ENCODE measurements at regions not wholly inside any gene's neighbourhood (a gene's known extent, or its start where the extent isn't known, plus 50 kb on each side); places are given as distances from the start of the nearest gene placed in this dataset.
A peak's percentile ranks its signal among the peaks of the same experiment; 100 is the strongest.

GRCh38 chr6:98532004-98532403 is 302.4 kb upstream of the POU3F2 start:
- in situ Hi-C loops (cut with HindIII; ENCODE audit: low pct_unique_long_range_greater_than_20kb, low sequenced_read_pairs): no loop called here

DNA sequence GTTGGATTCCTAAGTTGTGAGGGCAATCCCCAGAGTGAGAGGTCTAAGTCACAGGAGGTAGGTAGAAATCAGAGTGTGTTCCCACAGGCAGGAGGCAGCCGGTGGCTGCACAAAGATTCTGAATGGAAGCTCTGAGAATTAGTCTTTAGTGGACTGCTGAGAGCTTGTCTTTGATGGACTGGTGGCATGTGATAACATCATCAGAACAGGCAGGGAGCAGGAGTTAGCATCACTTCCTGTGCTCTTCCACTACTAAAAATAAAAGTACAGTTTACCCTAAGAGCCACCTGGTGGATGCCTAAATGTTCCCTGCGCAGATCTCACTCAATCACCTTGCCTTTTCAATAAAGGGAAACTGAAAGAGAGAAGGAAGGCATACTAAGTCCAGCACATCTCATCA is 294.6 kb upstream of the POU3F2 start:
- in situ Hi-C loops (cut with HindIII; ENCODE audit: low pct_unique_long_range_greater_than_20kb, low sequenced_read_pairs): no loop called here
- DNase-seq (ENCODE audit: low read depth, low spot score): peak; percentile 43

More at GRCh38 chr6:98532004-98532403, 302.4 kb upstream of the POU3F2 start:
- DNase-seq (ENCODE audit: low read depth, low spot score): no peak

GRCh38 chr6:98546376-98546775 is 288.0 kb upstream of the POU3F2 start:
- no peak for DNase-seq (ENCODE audit: low read depth, low spot score)
- in situ Hi-C loops (cut with HindIII; ENCODE audit: low pct_unique_long_range_greater_than_20kb, low sequenced_read_pairs): no loop called here

- no peak for DNase-seq (ENCODE audit: low read depth, low spot score)
- in situ Hi-C loops (cut with HindIII; ENCODE audit: low pct_unique_long_range_greater_than_20kb, low sequenced_read_pairs): no loop called here
These were observed 287.2 kb upstream of the POU3F2 start for GRCh38 chr6:98547151-98547550.

DNA sequence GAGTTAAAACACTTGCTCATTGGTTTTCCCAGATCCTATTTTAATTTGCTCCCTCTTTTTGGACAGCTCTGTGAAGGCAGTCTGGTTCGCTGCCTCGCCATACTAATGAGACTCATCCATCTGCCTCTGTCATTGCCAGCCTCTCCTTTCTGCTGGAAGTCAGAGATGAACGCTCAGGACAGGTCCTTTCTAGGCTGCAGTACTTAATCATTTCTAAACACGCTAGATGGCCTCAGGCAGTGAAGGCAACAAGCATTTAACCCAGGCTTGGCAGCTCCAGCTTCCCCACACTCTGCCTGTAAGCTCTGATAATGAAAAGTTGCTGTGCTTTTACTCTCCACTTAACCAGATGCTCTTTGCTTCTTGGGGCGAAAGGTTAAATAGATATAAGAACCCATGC is 286.7 kb upstream of the POU3F2 start:
- in situ Hi-C loops (cut with HindIII; ENCODE audit: low pct_unique_long_range_greater_than_20kb, low sequenced_read_pairs): no loop called here
- no peak for DNase-seq (ENCODE audit: low read depth, low spot score)

GRCh38 chr6:98548301-98548700 is 286.1 kb upstream of the POU3F2 start:
- no peak for DNase-seq (ENCODE audit: low read depth, low spot score)
- in situ Hi-C loops (cut with HindIII; ENCODE audit: low pct_unique_long_range_greater_than_20kb, low sequenced_read_pairs): no loop called here

DNA sequence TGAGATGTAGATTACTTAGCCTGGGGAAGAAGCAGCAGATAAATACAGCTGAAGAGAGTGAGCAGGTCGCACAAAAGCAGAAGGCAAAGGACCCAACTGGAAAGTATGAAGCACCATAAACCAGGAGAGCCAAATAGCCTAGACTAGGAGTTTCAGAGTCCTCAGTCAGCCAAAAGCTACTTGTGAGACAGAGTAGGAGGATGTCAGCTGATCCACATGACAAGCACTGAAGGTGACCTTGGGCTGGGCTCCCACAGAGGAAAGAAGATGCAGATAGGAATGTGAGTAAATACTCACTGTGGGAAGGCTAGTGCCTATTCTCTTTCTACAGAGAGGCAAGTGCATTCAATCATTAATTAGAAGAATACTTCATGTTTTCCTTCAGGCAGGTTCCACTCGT is 274.0 kb upstream of the POU3F2 start:
- in situ Hi-C loops (cut with HindIII; ENCODE audit: low pct_unique_long_range_greater_than_20kb, low sequenced_read_pairs): no loop called here
- no peak for DNase-seq (ENCODE audit: low read depth, low spot score)

DNA sequence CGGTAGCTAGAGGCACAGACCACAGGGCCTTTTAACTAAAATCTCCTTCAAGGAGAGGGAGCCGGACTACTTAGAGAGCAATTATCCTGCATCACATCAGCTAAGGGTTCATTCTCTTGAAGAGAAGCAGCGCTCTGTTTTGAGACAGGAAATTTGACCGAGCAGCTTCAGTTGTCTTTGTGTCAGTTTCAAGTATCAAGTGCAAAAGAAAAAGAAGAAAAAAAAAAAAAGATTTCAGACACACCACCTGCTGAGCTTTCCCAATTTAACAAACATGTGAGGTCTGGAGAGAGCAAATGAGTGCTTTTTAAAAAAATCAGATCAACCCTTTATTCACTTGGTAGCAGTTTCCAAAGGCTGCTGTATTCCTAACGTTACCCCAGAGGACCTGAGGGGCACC is 273.5 kb upstream of the POU3F2 start:
- DNase-seq (ENCODE audit: low read depth, low spot score): no peak
- in situ Hi-C loops (cut with HindIII; ENCODE audit: low pct_unique_long_range_greater_than_20kb, low sequenced_read_pairs): no loop called here

- in situ Hi-C loops (cut with HindIII; ENCODE audit: low pct_unique_long_range_greater_than_20kb, low sequenced_read_pairs): no loop called here
- DNase-seq (ENCODE audit: low read depth, low spot score): peak; percentile 75
These were observed 268.2 kb upstream of the POU3F2 start for GRCh38 chr6:98566126-98566525.

- no peak for DNase-seq (ENCODE audit: low read depth, low spot score)
- in situ Hi-C loops (cut with HindIII; ENCODE audit: low pct_unique_long_range_greater_than_20kb, low sequenced_read_pairs): no loop called here
These were observed 261.8 kb upstream of the POU3F2 start for GRCh38 chr6:98572579-98572978.

DNA sequence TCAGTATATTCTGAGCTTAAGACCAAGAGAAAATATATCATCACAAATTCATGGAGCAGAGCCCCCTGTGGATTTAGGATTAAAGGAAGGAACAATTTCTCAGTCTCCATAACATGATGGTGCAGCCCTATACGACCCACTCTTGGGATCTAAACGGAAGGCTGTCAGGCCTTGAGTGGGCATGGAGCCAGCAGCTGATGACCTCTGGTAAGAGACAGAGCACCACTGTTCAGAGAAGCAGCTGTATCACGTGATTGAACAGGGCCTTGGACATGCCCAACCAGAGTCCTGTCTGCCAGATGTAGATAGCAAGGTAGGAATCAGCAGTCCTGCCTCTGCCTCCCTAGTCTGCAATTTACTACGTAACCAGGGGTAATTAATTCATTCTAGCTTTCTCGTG is 259.4 kb upstream of the POU3F2 start:
- peak; percentile 94 for DNase-seq (ENCODE audit: low read depth, low spot score)
- in situ Hi-C loops (cut with HindIII; ENCODE audit: low pct_unique_long_range_greater_than_20kb, low sequenced_read_pairs): no loop called here

DNA sequence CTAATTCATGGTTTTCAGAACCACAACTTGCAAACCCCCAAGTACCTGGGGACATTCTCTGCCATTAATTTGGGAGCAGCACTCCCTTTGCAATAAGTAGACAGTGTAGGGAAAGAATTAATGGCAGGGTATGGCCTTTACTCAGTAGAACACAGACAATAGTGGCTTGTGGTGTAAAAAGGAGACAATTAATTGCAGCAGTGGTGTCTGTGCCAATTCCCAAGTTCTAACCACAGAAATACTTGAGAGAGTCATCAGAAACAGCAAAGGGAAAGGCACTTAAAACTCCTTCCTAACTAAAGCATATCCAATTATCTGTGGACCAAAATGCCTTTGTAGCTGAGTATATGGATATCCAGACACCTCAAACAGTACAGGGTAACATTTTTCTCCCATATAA is 257.6 kb upstream of the POU3F2 start:
- in situ Hi-C loops (cut with HindIII; ENCODE audit: low pct_unique_long_range_greater_than_20kb, low sequenced_read_pairs): no loop called here
- DNase-seq (ENCODE audit: low read depth, low spot score): no peak

GRCh38 chr6:98578016-98578415 is 256.4 kb upstream of the POU3F2 start:
- no peak for DNase-seq (ENCODE audit: low read depth, low spot score)
- in situ Hi-C loops (cut with HindIII; ENCODE audit: low pct_unique_long_range_greater_than_20kb, low sequenced_read_pairs): no loop called here

- in situ Hi-C loops (cut with HindIII; ENCODE audit: low pct_unique_long_range_greater_than_20kb, low sequenced_read_pairs): no loop called here
- no peak for DNase-seq (ENCODE audit: low read depth, low spot score)
These were observed 255.3 kb upstream of the POU3F2 start for GRCh38 chr6:98579079-98579478.

- in situ Hi-C loops (cut with HindIII; ENCODE audit: low pct_unique_long_range_greater_than_20kb, low sequenced_read_pairs): no loop called here
- DNase-seq (ENCODE audit: low read depth, low spot score): no peak
These were observed 254.4 kb upstream of the POU3F2 start for GRCh38 chr6:98579941-98580340.

DNA sequence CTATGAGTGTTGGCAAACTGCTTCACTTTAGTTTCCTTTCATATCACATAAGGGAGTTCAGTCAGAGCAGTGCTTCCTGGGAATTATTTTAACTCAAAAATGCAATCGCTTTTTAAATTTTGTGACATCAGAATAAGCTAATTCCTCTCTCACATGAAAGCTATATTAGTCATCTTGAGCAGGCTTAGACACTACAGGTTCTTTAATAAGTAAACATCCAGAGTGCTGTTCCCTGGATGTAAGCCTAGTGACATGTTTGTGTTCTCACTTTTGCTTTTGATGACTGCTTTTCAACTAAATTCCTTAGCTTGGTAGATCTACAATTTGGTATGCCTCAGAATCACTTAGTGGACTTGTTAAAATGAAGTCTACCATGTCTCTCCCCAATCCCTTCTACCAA is 252.7 kb upstream of the POU3F2 start:
- DNase-seq (ENCODE audit: low read depth, low spot score): no peak
- in situ Hi-C loops (cut with HindIII; ENCODE audit: low pct_unique_long_range_greater_than_20kb, low sequenced_read_pairs): no loop called here

DNA sequence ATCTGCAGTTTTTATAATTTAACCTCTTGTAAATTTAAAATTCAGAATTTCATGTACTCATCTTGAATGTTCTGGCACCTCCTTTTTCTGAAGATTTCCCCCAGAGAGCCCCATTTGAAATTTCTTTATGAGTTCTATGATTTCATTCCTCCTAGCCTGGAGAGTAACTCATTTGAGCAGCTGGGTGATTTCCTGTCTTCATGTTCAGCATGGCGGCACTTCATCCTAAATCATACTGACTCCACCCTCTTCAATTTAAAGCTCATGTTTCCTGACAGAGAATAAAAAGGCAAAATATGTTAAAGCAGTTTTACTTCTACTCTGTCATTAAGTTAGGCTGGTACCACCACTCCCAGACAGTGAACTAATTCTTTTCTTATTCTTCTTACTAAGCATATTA is 250.9 kb upstream of the POU3F2 start:
- no peak for DNase-seq (ENCODE audit: low read depth, low spot score)
- in situ Hi-C loops (cut with HindIII; ENCODE audit: low pct_unique_long_range_greater_than_20kb, low sequenced_read_pairs): no loop called here

DNA sequence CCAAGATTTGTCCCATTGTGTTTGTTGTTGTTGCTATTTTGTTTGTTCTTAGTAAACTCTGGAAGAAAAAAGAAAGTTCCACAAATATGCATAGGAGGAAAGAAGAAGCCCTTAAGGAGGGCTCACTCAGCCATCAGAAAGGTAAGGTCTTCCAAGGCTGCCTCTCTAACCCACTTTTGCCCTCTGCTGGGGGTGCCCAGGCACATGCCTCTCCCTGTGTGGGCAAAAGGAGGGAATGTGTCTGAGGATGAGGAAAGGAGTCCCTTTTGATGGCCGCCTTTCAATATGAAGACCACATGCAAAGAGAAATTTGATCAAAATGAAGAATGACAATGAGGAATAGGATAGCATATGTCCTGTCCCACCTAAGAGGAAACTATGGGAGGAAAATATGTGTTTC is 248.2 kb upstream of the POU3F2 start:
- peak; percentile 44 for DNase-seq (ENCODE audit: low read depth, low spot score)
- in situ Hi-C loops (cut with HindIII; ENCODE audit: low pct_unique_long_range_greater_than_20kb, low sequenced_read_pairs): no loop called here

- in situ Hi-C loops (cut with HindIII; ENCODE audit: low pct_unique_long_range_greater_than_20kb, low sequenced_read_pairs): no loop called here
- DNase-seq (ENCODE audit: low read depth, low spot score): no peak
These were observed 246.8 kb upstream of the POU3F2 start for GRCh38 chr6:98587555-98587954.

DNA sequence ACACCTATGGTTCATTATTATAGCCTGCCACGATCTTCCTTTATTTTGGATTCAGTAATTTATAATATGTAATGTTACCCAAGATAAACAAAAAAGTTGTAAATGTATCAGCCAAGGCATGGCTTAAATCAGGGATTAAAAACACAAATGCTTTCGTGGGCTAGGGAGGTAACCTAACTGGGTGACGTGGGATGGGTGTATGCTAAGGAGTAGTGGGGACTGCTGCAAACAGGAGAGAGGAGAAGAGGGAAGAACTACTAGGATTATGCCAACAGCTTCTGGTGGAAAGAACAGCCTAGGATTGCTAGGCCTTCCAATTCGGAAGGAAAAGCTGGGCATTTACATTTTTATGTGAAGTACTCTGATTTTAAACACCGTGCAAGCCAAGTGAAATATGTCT is 244.8 kb upstream of the POU3F2 start:
- in situ Hi-C loops (cut with HindIII; ENCODE audit: low pct_unique_long_range_greater_than_20kb, low sequenced_read_pairs): no loop called here
- DNase-seq (ENCODE audit: low read depth, low spot score): no peak

Data from SK-MEL-5 (cell line).